Nephron (organoid): ENCODE measurements at regions not wholly inside any gene's neighbourhood (a gene's known extent, or its start where the extent isn't known, plus 50 kb on each side); places are given as distances from the start of the nearest gene placed in this dataset.

ENCODE experiments used
- H3K27ac Mint-ChIP-seq, 3 experiments: 2 replicates each; pipeline ENCODE4 v1.8.0; 2020; ENCODE audit warnings: mixed read lengths in 3 of 3, mild to moderate bottlenecking in 2 of 3, moderate library complexity in 1 of 3
- H3K27me3 Mint-ChIP-seq: 2 replicates; pipeline ENCODE4 v1.8.0; 2021; ENCODE audit warnings: low read depth, mild to moderate bottlenecking, moderate library complexity, mixed read lengths
- H3K36me3 Mint-ChIP-seq: 2 replicates; pipeline ENCODE4 v1.8.0; 2020; ENCODE audit warnings: low read depth, mixed read lengths
- H3K4me1 Mint-ChIP-seq: 2 replicates; pipeline ENCODE4 v1.8.0; 2020; ENCODE audit warnings: mixed read lengths
- H3K4me3 Mint-ChIP-seq, 3 experiments: 2 replicates each; pipeline ENCODE4 v1.8.0; 2020; ENCODE audit warnings: mild to moderate bottlenecking in 3 of 3, mixed read lengths in 3 of 3, moderate library complexity in 2 of 3
- H3K9me3 Mint-ChIP-seq: 2 replicates; pipeline ENCODE4 v1.8.0; 2020; ENCODE audit warnings: mixed read lengths
- CTCF ChIP-seq, 3 experiments: fragments of 200-600 bp; sonication (generic); IDR thresholded peaks; one replicate each; pipeline ENCODE4 v1.5.0; 2021; ENCODE audit warnings: antibody characterized with exemption in 3 of 3; ENCODE audit not compliant: unreplicated experiment in 3 of 3

- peaks cover 6% of the 10 kb centered on the region for H3K4me1 Mint-ChIP-seq
- H3K27ac Mint-ChIP-seq: no peak overlapping the region
- no peak overlapping the region for H3K4me3 Mint-ChIP-seq
- no peak for TF ChIP-seq CTCF (IDR thresholded peaks at IDR 0.05; ENCODE audit: unreplicated experiment in 3 of 3)
- peaks cover 1% of the 10 kb centered on the region for H3K9me3 Mint-ChIP-seq
- H3K27me3 Mint-ChIP-seq: no peaks in the 10 kb centered on the region
- H3K36me3 Mint-ChIP-seq: no peaks in the 10 kb centered on the region
Measured at GRCh38 chr10:64103750-64104470, 582.7 kb downstream of the REEP3 start.

GRCh38 chr10:64109926-64110495 lies 588.8 kb downstream of the REEP3 start:
- Mint-ChIP-seq H3K9me3 (peaks cover 2% of the 10 kb centered on the region), H3K36me3 (no peaks in the 10 kb centered on the region), H3K27ac (no peak overlapping the region), H3K27me3 (no peaks in the 10 kb centered on the region), H3K4me3 (no peak overlapping the region), H3K4me1 (peaks cover 6% of the 10 kb centered on the region)
- TF ChIP-seq CTCF (IDR thresholded peaks at IDR 0.05; ENCODE audit: unreplicated experiment in 3 of 3): no peak

GRCh38 chr10:64112701-64113355 lies 591.6 kb downstream of the REEP3 start:
- H3K9me3 Mint-ChIP-seq: peaks cover 2% of the 10 kb centered on the region
- H3K4me3 Mint-ChIP-seq: no peak overlapping the region
- H3K27ac Mint-ChIP-seq: peak overlapping the region in 1 of 3 experiments; percentile 12
- H3K4me1 Mint-ChIP-seq: no peaks in the 10 kb centered on the region
- no peaks in the 10 kb centered on the region for H3K36me3 Mint-ChIP-seq
- H3K27me3 Mint-ChIP-seq: peaks cover 9% of the 10 kb centered on the region
- TF ChIP-seq CTCF (IDR thresholded peaks at IDR 0.05; ENCODE audit: unreplicated experiment in 3 of 3): no peak

- H3K4me3 Mint-ChIP-seq: no peak overlapping the region
- no peaks in the 10 kb centered on the region for H3K36me3 Mint-ChIP-seq
- H3K27ac Mint-ChIP-seq: no peak overlapping the region
- H3K9me3 Mint-ChIP-seq: peaks cover 2% of the 10 kb centered on the region
- no peaks in the 10 kb centered on the region for H3K4me1 Mint-ChIP-seq
- no peak for TF ChIP-seq CTCF (IDR thresholded peaks at IDR 0.05; ENCODE audit: unreplicated experiment in 3 of 3)
- peaks cover 9% of the 10 kb centered on the region for H3K27me3 Mint-ChIP-seq
Measured at GRCh38 chr10:64113375-64113774, 592.2 kb downstream of the REEP3 start.

- no peak for TF ChIP-seq CTCF (IDR thresholded peaks at IDR 0.05; ENCODE audit: unreplicated experiment in 3 of 3)
- Mint-ChIP-seq H3K9me3 (peaks cover 2% of the 10 kb centered on the region), H3K27ac (no peak overlapping the region), H3K4me1 (no peaks in the 10 kb centered on the region), H3K4me3 (no peak overlapping the region), H3K36me3 (no peaks in the 10 kb centered on the region), H3K27me3 (peaks cover 9% of the 10 kb centered on the region)
Measured at GRCh38 chr10:64113792-64114191, 592.6 kb downstream of the REEP3 start.
